CD14-positive monocyte (primary cell): ENCODE measurements at regions not wholly inside any gene's neighbourhood (a gene's known extent, or its start where the extent isn't known, plus 50 kb on each side); places are given as distances from the start of the nearest gene placed in this dataset.

ENCODE experiments used
- DNase-seq, 3 donors: peaks; one replicate each; pipeline ENCODE4 v3.0.0-alpha.2; 2011 to 2022
- H2AFZ ChIP-seq: 2 replicates; pipeline ENCODE4 v1.6.0; 2012; ENCODE audit warnings: mild to moderate bottlenecking, low read depth, low read length, inconsistent platforms; ENCODE audit not compliant: insufficient read depth, poor library complexity, severe bottlenecking
- H3K27ac ChIP-seq, 2 donors: 1 replicate in 1 of 2; 2 replicates in 1 of 2; pipeline ENCODE4 v1.5.1; 2012 to 2013; ENCODE audit warnings: low read length in 2 of 2, control low read depth in 1 of 2, inconsistent platforms in 1 of 2, low read depth in 1 of 2, mild to moderate bottlenecking in 1 of 2
- H3K27me3 ChIP-seq, 2 donors: one replicate each; pipeline versions ENCODE4 v1.6.0 to v1.6.1; 2011 to 2013; ENCODE audit warnings: low read length in 2 of 2; ENCODE audit not compliant: control insufficient read depth in 2 of 2, insufficient read depth in 2 of 2
- H3K36me3 ChIP-seq, 2 donors: replicated peaks in 1 of 2; 1 replicate in 1 of 2; 2 replicates in 1 of 2; pipeline versions ENCODE4 v1.5.1 to v1.6.1; 2012 to 2013; ENCODE audit warnings: low read length in 2 of 2, control low read depth in 1 of 2, inconsistent platforms in 1 of 2, mild to moderate bottlenecking in 1 of 2; ENCODE audit not compliant: insufficient read depth in 2 of 2, control insufficient read depth in 1 of 2
- H3K4me1 ChIP-seq, 2 donors: 1 replicate in 1 of 2; 2 replicates in 1 of 2; pipeline versions ENCODE4 v1.5.1 to v1.6.1; 2012 to 2013; ENCODE audit warnings: low read length in 2 of 2, control low read depth in 1 of 2, inconsistent platforms in 1 of 2, mild to moderate bottlenecking in 1 of 2, moderate library complexity in 1 of 2; ENCODE audit not compliant: insufficient read depth in 2 of 2, control insufficient read depth in 1 of 2
- H3K4me2 ChIP-seq: replicated peaks from 2 replicates; pipeline ENCODE3; 2012; ENCODE audit warnings: low read length, moderate library complexity, mild to moderate bottlenecking; ENCODE audit not compliant: poor library complexity, severe bottlenecking; ENCODE audit errors: extremely low read depth
- H3K4me3 ChIP-seq, 3 experiments: fragments of 200-600 bp in 1 of 3; sonication (generic) in 1 of 3; replicated peaks in 1 of 3; 1 replicate in 2 of 3; 2 replicates in 1 of 3; pipeline ENCODE4 v1.5.1; 2011 to 2013; ENCODE audit warnings: low read length in 3 of 3, mild to moderate bottlenecking in 3 of 3, control low read depth in 2 of 3, low read depth in 2 of 3, inconsistent platforms in 1 of 3, moderate library complexity in 1 of 3
- H3K79me2 ChIP-seq: 2 replicates; pipeline ENCODE4 v1.6.0; 2012; ENCODE audit warnings: mild to moderate bottlenecking, control low read depth, inconsistent platforms, low read length, moderate library complexity; ENCODE audit not compliant: insufficient read depth
- H3K9ac ChIP-seq: 2 replicates; pipeline ENCODE4 v1.6.0; 2017; ENCODE audit warnings: low read length, mild to moderate bottlenecking; ENCODE audit not compliant: insufficient read depth, poor library complexity, severe bottlenecking
- H3K9me3 ChIP-seq, 2 donors: replicated peaks in 1 of 2; 1 replicate in 1 of 2; 2 replicates in 1 of 2; pipeline versions ENCODE4 v1.5.1 to v1.6.1; 2012 to 2013; ENCODE audit warnings: low read length in 2 of 2, control low read depth in 1 of 2; ENCODE audit not compliant: control insufficient read depth in 1 of 2, insufficient read depth in 1 of 2
- H4K20me1 ChIP-seq: 2 replicates; pipeline ENCODE4 v1.6.0; 2012; ENCODE audit warnings: mild to moderate bottlenecking, low read length, control low read depth, moderate library complexity; ENCODE audit not compliant: insufficient read depth
- H3K27ac Mint-ChIP-seq, 7 donors: one replicate each; pipeline ENCODE4 v1.8.0; 2020; ENCODE audit warnings: mild to moderate bottlenecking in 7 of 7, mixed read lengths in 7 of 7, moderate library complexity in 6 of 7, inconsistent platforms in 2 of 7
- H3K27me3 Mint-ChIP-seq, 3 donors: one replicate each; pipeline ENCODE4 v1.8.0; 2021 to 2022; ENCODE audit warnings: low read depth in 3 of 3, mild to moderate bottlenecking in 3 of 3, mixed read lengths in 3 of 3, moderate library complexity in 3 of 3, inconsistent platforms in 1 of 3
- H3K36me3 Mint-ChIP-seq, 2 donors: one replicate each; pipeline ENCODE4 v1.8.0; 2020; ENCODE audit warnings: mixed read lengths in 2 of 2, inconsistent platforms in 1 of 2, mild to moderate bottlenecking in 1 of 2
- H3K4me1 Mint-ChIP-seq: one replicate; pipeline ENCODE4 v1.8.0; 2020; ENCODE audit warnings: mild to moderate bottlenecking, mixed read lengths
- H3K4me3 Mint-ChIP-seq, 2 donors: one replicate each; pipeline ENCODE4 v1.8.0; 2020; ENCODE audit warnings: mild to moderate bottlenecking in 2 of 2, mixed read lengths in 2 of 2, moderate library complexity in 1 of 2
- H3K9me3 Mint-ChIP-seq, 7 donors: one replicate each; pipeline ENCODE4 v1.8.0; 2020 to 2022; ENCODE audit warnings: mixed read lengths in 7 of 7, mild to moderate bottlenecking in 6 of 7, moderate library complexity in 6 of 7, inconsistent platforms in 2 of 7
- WGBS: methylation state at CpG from one replicate; pipeline ENCODE4 v1.1.5; 2013; ENCODE audit warnings: missing lambda C conversion rate; ENCODE audit not compliant: insufficient coverage; 5-methylcytosine and 5-hydroxymethylcytosine counted together
- intact Hi-C, 2 donors: fragments of 100-400 bp; cut with micrococcal nuclease; formaldehyde crosslinking; loops; one replicate each; pipeline versions ENCODE4 v1.15.0 to v1.15.1; 2023
- TF ChIP-seq, protein P1 (sequence below): fragments of 200-600 bp; IDR thresholded peaks from one replicate; pipeline ENCODE4 v1.8.0; 2022; ENCODE audit warnings: antibody characterized with exemption, mild to moderate bottlenecking

DNA sequence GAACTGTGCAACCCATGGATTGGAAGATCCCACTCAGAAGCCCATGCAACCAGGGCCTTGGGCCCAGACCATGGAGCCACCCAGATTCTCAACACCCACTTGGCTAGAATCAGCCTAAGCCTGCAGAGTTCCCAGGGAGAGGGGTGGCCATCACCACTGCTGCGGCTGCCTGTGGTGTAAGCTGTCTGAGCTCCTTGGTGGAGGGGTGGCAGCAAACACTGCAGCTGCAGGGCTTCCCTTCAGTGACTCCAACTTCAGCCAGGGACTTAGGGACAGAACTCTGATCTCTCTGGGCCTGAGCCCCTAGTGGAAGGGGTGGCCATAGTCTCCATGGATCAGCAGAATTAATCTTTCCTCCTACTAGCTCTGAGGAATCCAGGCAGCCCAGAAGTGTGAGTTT lies 72.5 kb downstream of the RAD51AP2 start:
- no peaks in the 10 kb centered on the region for H4K20me1 ChIP-seq
- H3K9me3 ChIP-seq: peaks cover 11 to 14% of the 10 kb centered on the region in 2 donors
- H3K27ac Mint-ChIP-seq: no peak overlapping the region
- peaks cover 2 to 15% (median 7%) of the 10 kb centered on the region in 7 donors for H3K9me3 Mint-ChIP-seq
- H3K27me3 ChIP-seq: no peaks in the 10 kb centered on the region
- H3K4me3 Mint-ChIP-seq: no peak overlapping the region
- no peaks in the 10 kb centered on the region for H3K36me3 Mint-ChIP-seq
- intact Hi-C loops: no loop called here
- H3K27ac ChIP-seq: no peak overlapping the region
- H3K27me3 Mint-ChIP-seq: peaks cover 0 to 1% (median 0%) of the 10 kb centered on the region in 3 donors
- H3K4me1 ChIP-seq: no peaks in the 10 kb centered on the region
- no peaks in the 10 kb centered on the region for H3K36me3 ChIP-seq
- 86% methylated on average over 1 of the region's 1 CpG for WGBS
- H3K9ac ChIP-seq: no peak overlapping the region
- no peak overlapping the region for H3K4me2 ChIP-seq
- no peak overlapping the region for H2AFZ ChIP-seq
- TF ChIP-seq, protein P1, sequence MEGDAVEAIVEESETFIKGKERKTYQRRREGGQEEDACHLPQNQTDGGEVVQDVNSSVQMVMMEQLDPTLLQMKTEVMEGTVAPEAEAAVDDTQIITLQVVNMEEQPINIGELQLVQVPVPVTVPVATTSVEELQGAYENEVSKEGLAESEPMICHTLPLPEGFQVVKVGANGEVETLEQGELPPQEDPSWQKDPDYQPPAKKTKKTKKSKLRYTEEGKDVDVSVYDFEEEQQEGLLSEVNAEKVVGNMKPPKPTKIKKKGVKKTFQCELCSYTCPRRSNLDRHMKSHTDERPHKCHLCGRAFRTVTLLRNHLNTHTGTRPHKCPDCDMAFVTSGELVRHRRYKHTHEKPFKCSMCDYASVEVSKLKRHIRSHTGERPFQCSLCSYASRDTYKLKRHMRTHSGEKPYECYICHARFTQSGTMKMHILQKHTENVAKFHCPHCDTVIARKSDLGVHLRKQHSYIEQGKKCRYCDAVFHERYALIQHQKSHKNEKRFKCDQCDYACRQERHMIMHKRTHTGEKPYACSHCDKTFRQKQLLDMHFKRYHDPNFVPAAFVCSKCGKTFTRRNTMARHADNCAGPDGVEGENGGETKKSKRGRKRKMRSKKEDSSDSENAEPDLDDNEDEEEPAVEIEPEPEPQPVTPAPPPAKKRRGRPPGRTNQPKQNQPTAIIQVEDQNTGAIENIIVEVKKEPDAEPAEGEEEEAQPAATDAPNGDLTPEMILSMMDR: no peak
- H3K79me2 ChIP-seq: no peaks in the 10 kb centered on the region
- DNase-seq: no peak
- no peaks in the 10 kb centered on the region for H3K4me1 Mint-ChIP-seq
- H3K4me3 ChIP-seq: no peak overlapping the region

DNA sequence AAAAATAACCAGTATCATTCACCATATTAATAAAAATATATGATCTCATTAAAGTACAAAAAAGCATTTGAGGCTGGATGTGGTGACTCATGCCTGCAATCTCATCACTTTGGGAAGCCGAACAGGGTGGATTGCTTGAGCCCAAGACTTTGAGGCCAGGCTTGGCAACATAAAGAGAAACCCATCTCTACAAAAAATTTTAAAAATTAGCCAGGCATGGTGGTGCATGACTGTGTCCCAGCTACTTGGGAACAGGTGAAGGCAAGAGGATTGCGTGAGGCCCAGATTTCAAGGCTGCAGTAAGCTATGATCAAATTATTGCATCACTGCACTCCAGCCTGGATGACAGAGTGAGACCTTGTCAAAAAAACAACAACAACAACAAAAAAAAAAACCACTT lies 75.9 kb downstream of the RAD51AP2 start:
- Mint-ChIP-seq H3K27me3 (no peaks in the 10 kb centered on the region), H3K4me3 (no peak overlapping the region), H3K27ac (no peak overlapping the region), H3K36me3 (no peaks in the 10 kb centered on the region), H3K4me1 (no peaks in the 10 kb centered on the region), H3K9me3 (peaks cover 2 to 8% (median 4%) of the 10 kb centered on the region in 7 donors)
- Histone ChIP-seq H3K36me3 (no peaks in the 10 kb centered on the region), H3K4me3 (no peak overlapping the region), H2AFZ (no peak overlapping the region), H3K4me1 (no peaks in the 10 kb centered on the region), H3K4me2 (no peak overlapping the region), H3K9ac (no peak overlapping the region), H3K9me3 (peaks cover 11 to 14% of the 10 kb centered on the region in 2 donors), H3K27me3 (no peaks in the 10 kb centered on the region), H4K20me1 (no peaks in the 10 kb centered on the region), H3K79me2 (no peaks in the 10 kb centered on the region), H3K27ac (no peak overlapping the region)
- intact Hi-C loops: no loop called here
- DNase-seq: no peak
- TF ChIP-seq, protein P1: no peak
- 71% methylated on average over 1 of the region's 2 CpGs for WGBS
